Activated CD4-positive, alpha-beta T cell treated with anti-CD3 and anti-CD28 coated beads, Interleukin-2, amount 10 ng/mL, durations not matched to agents 7 days and 5 days (primary cell): ENCODE measurements at regions not wholly inside any gene's neighbourhood (a gene's known extent, or its start where the extent isn't known, plus 50 kb on each side); places are given as distances from the start of the nearest gene placed in this dataset.
"Not testable (repeated sequence)": the region's sequence is repeated elsewhere in the genome, so short reads cannot be mapped to it uniquely, and the experiment has no call there.

ENCODE experiments used
- CTCF ChIA-PET: fragments of 350-600 bp; sonication (Branson Sonifier 250); formaldehyde crosslinking; loops from one replicate; lab custom pipeline; 2021; ENCODE audit warnings: antibody characterized with exemption; lab: Charles Lee
- POLR2A ChIA-PET: fragments of 350-600 bp; sonication (Branson Sonifier 250); formaldehyde crosslinking; loops from one replicate; lab custom pipeline; 2021; ENCODE audit warnings: antibody characterized with exemption; lab: Charles Lee
- DNase-seq: peaks from one replicate; pipeline ENCODE4 v3.0.0-alpha.2; 2020
- H3K27ac Mint-ChIP-seq: one replicate; pipeline ENCODE4 v1.8.0; 2021; ENCODE audit warnings: mild to moderate bottlenecking, moderate library complexity, mixed read lengths
- H3K27me3 Mint-ChIP-seq: one replicate; pipeline ENCODE4 v1.8.0; 2021; ENCODE audit warnings: mixed read lengths
- H3K36me3 Mint-ChIP-seq: one replicate; pipeline ENCODE4 v1.8.0; 2021; ENCODE audit warnings: low read depth, mixed read lengths
- H3K4me1 Mint-ChIP-seq: one replicate; pipeline ENCODE4 v1.8.0; 2021; ENCODE audit warnings: mixed read lengths
- H3K4me3 Mint-ChIP-seq: one replicate; pipeline ENCODE4 v1.8.0; 2021; ENCODE audit warnings: mild to moderate bottlenecking, moderate library complexity, mixed read lengths
- H3K9me3 Mint-ChIP-seq: one replicate; pipeline ENCODE4 v1.8.0; 2021; ENCODE audit warnings: mixed read lengths

DNA sequence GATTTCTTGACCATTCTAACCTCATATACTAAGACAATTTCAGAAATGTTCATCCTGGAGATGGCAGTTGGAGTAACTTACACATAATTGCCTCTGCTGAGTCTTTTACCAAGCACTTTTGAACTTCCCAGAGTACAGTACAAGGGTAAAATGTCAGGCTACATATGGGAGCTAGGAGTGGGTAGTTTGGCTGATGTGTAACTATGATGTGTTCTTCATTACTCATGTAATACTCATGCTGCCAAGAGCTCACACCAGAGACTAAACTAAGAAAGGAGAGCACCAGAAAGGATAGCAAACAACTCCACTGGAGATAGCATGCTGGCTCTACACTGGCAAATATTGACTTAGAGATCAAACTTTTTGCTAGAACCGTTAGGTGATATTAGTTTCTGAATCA lies 194.0 kb downstream of the PDGFRA start:
- ChIA-PET CTCF (no interaction called here), POLR2A (no interaction called here)
- no peaks in the 10 kb centered on the region for H3K4me1 Mint-ChIP-seq
- peaks cover 3% of the 10 kb centered on the region for H3K27me3 Mint-ChIP-seq
- H3K36me3 Mint-ChIP-seq, result no peaks in the 10 kb centered on the region
- DNase-seq, result no peak
- no peak overlapping the region for H3K4me3 Mint-ChIP-seq
- H3K27ac Mint-ChIP-seq, result no peak overlapping the region
- H3K9me3 Mint-ChIP-seq, result peaks cover 2% of the 10 kb centered on the region

DNA sequence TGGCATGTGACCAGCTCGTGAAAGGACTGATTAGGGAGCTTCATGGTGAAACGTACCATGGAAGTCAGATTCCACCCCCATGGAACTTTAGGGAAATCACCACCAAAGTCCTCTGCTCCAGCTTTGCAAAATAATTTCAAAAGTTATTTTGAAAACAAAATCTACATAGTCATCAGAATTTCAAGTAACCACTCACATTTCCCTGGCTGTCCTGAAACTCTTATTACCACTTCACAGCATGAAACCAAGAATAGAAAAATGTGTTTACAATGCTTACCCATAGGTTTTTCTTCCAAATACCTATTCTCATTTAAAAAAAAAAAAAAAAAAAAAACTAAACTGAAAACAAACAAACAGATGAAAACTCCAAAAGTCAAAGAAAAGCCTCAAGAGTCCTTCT lies 198.7 kb downstream of the PDGFRA start:
- ChIA-PET POLR2A (no interaction called here), CTCF (no interaction called here)
- Mint-ChIP-seq H3K36me3 (no peaks in the 10 kb centered on the region), H3K4me1 (no peaks in the 10 kb centered on the region), H3K27ac (no peak overlapping the region), H3K4me3 (no peak overlapping the region), H3K9me3 (no peaks in the 10 kb centered on the region), H3K27me3 (peaks cover 6% of the 10 kb centered on the region)
- no peak for DNase-seq

DNA sequence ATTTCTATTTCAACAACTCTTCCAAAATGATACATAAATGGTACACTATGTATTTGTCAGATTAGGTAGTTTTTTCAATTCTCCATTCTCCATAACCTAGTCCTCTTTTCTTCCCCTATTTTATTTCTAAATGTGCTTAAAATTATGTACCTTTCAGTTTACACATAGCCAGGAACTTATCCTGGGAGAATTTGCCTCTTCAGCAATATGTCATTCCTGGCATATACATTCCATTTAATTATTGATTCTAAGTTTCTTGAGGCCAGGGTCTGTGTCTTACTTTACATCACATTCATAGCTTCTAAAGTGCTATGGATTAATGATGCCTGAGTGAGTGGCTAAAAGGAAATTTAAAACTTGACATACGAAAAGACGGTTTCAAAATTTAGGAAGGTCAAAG lies 199.8 kb downstream of the PDGFRA start:
- DNase-seq, result no peak
- POLR2A ChIA-PET, result no interaction called here

DNA sequence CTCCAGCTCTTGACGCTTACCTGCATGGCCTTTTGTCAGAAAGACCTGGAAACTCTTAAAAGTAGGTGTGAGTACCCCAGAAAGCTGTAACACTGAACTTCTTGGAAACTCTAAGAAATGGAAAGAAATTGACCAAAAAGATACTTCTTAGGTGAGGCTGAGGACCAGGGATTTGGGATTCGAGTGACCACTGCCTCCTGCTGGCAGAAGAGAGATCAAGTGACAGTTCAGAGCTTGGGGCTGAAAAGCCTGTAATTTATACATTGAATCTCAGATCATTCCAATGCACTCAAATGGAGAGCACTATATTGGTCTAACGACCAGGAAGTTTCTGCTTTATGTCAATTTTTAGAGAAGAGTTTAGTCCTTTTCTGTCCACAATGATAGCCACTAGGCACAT lies 204.6 kb downstream of the PDGFRA start:
- peaks cover 10% of the 10 kb centered on the region for H3K27me3 Mint-ChIP-seq
- H3K36me3 Mint-ChIP-seq, result no peaks in the 10 kb centered on the region
- H3K4me1 Mint-ChIP-seq, result no peaks in the 10 kb centered on the region
- ChIA-PET POLR2A (no interaction called here), CTCF (interaction anchor here (0.6 kb wide), 1 partner anchor 622 kb away, joined by 5 read pairs; no protein-coding TSS in a partner anchor)
- no peak overlapping the region for H3K27ac Mint-ChIP-seq
- H3K9me3 Mint-ChIP-seq, result no peaks in the 10 kb centered on the region
- no peak for DNase-seq
- H3K4me3 Mint-ChIP-seq, result no peak overlapping the region

More for the DNA sequence above, 199.8 kb downstream of the PDGFRA start:
- Mint-ChIP-seq H3K4me3 (no peak overlapping the region), H3K36me3 (no peaks in the 10 kb centered on the region), H3K4me1 (no peaks in the 10 kb centered on the region), H3K27ac (no peak overlapping the region), H3K27me3 (peaks cover 3% of the 10 kb centered on the region), H3K9me3 (no peaks in the 10 kb centered on the region)
- CTCF ChIA-PET, result no interaction called here

DNA sequence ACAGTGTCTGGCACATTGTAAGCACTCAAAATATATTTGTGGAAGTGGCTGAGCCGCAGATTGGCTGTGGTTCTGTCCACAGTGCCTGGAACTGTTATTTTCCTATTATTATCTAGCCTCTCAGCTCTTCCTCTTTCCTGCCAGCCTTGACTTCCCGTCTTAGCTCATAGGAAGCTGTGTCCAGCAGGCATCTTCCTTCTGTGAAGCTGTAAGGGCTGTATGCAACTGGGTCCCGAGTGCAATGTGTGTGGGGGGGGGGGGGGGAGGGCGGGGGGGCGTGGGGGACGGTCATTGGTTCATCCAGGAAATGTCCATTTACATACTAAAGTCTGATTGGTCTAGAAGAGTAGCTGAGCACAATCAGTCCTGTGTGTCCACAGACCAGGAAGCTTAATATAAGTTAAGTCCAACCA lies 210.7 kb downstream of the PDGFRA start:
- Mint-ChIP-seq H3K4me1 (no peaks in the 10 kb centered on the region), H3K27ac (no peak overlapping the region), H3K36me3 (no peaks in the 10 kb centered on the region), H3K4me3 (no peak overlapping the region), H3K9me3 (no peaks in the 10 kb centered on the region), H3K27me3 (peaks cover 13% of the 10 kb centered on the region)
- no peak for DNase-seq
- ChIA-PET CTCF (no interaction called here), POLR2A (no interaction called here)

DNA sequence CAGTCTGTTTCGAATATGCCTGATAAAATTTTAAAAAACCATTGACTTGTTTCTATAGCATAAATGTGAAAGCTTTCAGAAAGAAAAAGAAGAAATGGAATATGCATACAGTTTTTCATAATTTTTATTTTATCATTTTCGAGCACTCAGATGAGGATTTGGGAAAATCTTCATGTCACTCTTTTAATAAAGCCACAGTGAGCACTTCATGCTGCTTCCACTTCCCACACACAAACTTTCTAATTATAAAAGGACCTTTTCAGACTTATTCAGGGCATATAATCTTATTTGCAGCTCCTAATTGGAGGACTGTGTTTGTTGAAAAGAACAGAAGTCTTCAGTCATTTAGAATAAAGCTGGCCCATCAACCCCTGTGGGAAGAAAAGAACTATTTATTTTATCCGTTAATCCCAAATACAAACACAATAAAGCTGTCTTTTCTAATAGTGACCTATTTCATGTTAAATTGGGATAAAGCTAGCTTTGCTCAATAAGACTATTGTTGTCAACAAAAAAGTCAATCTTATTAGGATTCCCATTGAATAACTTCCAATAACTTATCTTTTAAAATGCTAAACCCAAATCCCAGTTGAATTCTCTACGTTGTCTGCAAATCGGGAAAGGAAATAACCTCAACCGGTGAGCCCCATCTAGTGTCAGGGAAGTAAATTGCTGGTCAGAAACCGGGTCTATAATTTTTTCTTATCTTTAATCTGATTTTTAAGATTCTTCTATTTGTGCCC lies 211.5 kb downstream of the PDGFRA start:
- H3K4me3 Mint-ChIP-seq, result no peak overlapping the region
- no peaks in the 10 kb centered on the region for H3K36me3 Mint-ChIP-seq
- peak; percentile 6 for DNase-seq
- POLR2A ChIA-PET, result no interaction called here
- CTCF ChIA-PET, result no interaction called here
- H3K27ac Mint-ChIP-seq, result no peak overlapping the region
- no peaks in the 10 kb centered on the region for H3K4me1 Mint-ChIP-seq
- no peaks in the 10 kb centered on the region for H3K9me3 Mint-ChIP-seq
- peaks cover 13% of the 10 kb centered on the region for H3K27me3 Mint-ChIP-seq

DNA sequence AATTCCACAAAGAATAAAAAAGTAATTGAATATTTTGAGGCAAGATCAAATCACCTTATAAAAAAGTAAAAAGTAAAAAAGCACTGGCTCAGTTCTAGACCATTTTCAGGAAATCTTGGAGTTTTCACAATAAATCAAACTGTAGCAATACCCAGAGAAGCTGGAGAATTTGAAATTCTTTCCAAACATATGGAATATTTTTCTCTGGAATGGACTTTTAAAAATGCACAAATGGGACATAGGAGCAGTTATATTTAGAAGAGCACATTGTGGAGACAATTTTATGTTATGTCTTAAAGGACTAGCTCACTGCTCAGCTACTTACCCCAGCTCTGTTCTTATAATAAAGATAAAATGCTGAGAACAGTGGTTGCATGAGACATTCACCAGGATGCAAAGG lies 211.9 kb upstream of the KIT start:
- POLR2A ChIA-PET, result no interaction called here
- peaks cover 2% of the 10 kb centered on the region for H3K27me3 Mint-ChIP-seq
- H3K36me3 Mint-ChIP-seq, result no peaks in the 10 kb centered on the region
- DNase-seq, result no peak
- CTCF ChIA-PET, result no interaction called here
- H3K9me3 Mint-ChIP-seq, result peaks cover 9% of the 10 kb centered on the region
- H3K4me3 Mint-ChIP-seq, result no peak overlapping the region
- H3K4me1 Mint-ChIP-seq, result no peaks in the 10 kb centered on the region
- H3K27ac Mint-ChIP-seq, result no peak overlapping the region

DNA sequence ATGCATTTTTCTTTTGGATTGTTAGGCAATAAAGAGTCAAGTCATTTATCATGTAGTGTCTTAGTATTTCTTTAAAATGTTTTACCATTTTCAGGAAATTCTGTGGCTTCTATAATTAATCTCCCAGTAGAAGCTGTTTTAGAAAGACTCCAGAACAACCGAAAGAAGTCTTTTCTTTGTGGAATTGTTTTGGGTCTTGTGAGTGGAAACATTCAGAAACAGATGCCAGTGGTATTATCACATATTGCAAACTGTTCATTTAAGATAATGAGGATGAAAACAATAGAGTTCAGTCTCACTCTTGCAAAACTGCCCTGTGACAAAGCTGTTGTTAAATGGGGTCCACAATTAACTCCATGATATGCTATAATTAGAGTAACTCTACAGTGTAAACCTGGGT lies 211.2 kb upstream of the KIT start:
- peaks cover under 1% of the 10 kb centered on the region for H3K27me3 Mint-ChIP-seq
- no peak overlapping the region for H3K4me3 Mint-ChIP-seq
- no peak overlapping the region for H3K27ac Mint-ChIP-seq
- H3K4me1 Mint-ChIP-seq, result no peaks in the 10 kb centered on the region
- POLR2A ChIA-PET, result no interaction called here
- peaks cover 9% of the 10 kb centered on the region for H3K9me3 Mint-ChIP-seq
- CTCF ChIA-PET, result no interaction called here
- DNase-seq, result no peak
- H3K36me3 Mint-ChIP-seq, result no peaks in the 10 kb centered on the region

DNA sequence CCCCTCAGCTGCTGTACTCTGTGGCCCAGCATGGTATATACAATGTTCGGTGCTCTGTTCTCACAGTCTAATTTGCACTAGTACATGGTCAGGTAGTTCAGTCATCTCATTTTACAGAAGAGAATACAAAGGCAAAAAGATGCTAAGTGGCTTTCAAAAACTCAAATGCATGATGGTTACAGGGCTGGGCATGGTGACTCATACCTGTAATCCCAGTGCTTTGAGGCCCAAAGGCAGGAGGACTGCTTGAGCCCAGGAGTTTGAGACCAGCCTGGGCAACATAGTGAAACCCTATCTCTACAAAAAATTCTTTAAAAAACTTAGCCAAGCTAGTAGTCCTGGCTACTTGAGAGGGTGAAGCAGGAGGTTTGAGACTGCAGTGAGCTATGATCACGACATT lies 210.5 kb upstream of the KIT start:
- ChIA-PET POLR2A (no interaction called here), CTCF (no interaction called here)
- H3K27ac Mint-ChIP-seq, result no peak overlapping the region
- no peak overlapping the region for H3K4me3 Mint-ChIP-seq
- DNase-seq, result no peak
- H3K36me3 Mint-ChIP-seq, result no peaks in the 10 kb centered on the region
- H3K9me3 Mint-ChIP-seq, result peaks cover 9% of the 10 kb centered on the region
- peaks cover 2% of the 10 kb centered on the region for H3K27me3 Mint-ChIP-seq
- no peaks in the 10 kb centered on the region for H3K4me1 Mint-ChIP-seq

DNA sequence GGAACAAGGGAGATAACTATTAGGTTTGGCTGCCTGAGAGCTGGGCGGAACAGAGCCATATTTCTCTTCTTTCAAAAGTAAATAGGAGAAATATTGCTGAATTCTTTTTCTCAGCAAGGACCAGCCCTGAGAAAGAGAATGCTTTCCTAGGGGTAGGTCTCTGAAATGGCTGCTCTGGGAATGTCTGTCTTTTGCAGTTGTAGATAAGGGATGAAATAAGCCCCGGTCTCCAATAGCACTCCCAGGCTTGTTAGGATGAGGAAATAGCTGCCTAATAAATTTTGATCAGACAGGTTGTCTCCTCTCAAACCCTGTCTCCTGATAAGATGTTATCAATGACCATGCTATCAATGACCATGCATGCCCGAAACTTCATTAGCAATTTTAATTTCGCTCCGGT lies 207.8 kb upstream of the KIT start:
- CTCF ChIA-PET, result no interaction called here
- DNase-seq, result no peak

DNA sequence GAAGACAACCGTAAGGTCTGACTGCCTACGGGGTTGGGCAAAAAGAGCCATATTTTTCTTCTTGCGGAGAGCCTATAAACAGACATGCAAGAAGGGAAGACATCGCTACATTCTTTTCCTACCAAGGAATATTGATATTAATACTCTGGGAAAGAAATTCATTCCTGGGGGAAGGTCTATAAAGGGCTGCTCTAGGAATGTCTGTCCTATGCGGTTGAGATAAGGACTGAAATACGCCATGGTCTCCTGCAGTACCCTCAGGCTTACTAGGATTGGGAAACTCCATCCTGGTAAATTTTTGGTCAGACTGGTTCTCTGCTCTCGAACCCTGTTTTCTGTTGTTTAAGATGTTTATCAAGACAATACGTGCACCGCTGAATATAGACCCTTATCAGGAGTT lies 190.8 kb upstream of the KIT start:
- DNase-seq, H3K4me3 Mint-ChIP-seq, H3K9me3 Mint-ChIP-seq, H3K4me1 Mint-ChIP-seq, H3K27me3 Mint-ChIP-seq, H3K27ac Mint-ChIP-seq, CTCF ChIA-PET, H3K36me3 Mint-ChIP-seq, POLR2A ChIA-PET: not testable (repeated sequence)

More for the DNA sequence above, 207.8 kb upstream of the KIT start:
- Mint-ChIP-seq H3K9me3 (peaks cover 9% of the 10 kb centered on the region), H3K4me3 (no peak overlapping the region), H3K27me3 (peaks cover 5% of the 10 kb centered on the region), H3K36me3 (no peaks in the 10 kb centered on the region), H3K4me1 (no peaks in the 10 kb centered on the region), H3K27ac (no peak overlapping the region)
- POLR2A ChIA-PET, result no interaction called here

DNA sequence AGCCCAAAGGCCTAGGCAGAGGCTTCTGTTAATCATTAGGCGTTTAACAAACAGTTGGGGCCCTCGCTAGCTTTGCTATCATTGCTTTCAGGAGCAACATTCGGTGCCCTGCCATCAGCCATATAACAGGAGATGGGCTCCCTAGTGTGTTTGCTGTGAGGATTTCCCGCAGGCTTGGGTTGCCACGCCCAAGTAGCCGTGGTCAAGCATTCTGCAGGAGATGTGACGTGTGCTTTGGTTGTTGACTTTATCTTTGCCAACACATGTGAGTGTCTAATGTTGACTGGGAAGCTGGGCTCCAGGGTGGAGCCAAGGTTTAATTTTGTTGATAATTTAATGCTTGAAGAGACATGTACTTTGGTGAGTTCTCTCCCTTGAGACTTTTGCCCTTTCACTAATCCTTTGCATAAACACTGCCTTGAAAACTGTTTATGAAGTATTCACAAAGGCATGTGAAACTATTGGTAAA lies 184.6 kb upstream of the KIT start:
- CTCF ChIA-PET, result no interaction called here
- H3K9me3 Mint-ChIP-seq, result no peaks in the 10 kb centered on the region
- H3K36me3 Mint-ChIP-seq, result no peaks in the 10 kb centered on the region

DNA sequence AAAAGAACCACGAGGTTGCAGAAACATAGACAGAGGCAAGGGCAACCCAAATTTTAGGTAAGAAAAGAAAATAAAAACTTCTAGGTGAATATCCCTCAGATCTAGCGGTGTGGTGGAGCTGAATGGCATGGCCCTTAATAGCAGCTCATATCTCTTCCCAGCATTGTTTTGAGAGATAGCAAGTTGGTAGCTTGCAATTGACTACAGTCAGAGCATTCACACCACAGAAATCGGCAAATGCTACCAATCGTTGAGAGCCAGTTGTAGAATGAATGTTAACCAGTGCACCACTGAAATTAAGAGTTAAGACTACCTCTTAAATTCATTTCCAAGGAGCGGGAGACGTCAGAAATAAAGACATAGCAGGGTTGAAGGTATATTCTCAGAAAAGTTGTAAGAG lies 184.0 kb upstream of the KIT start:
- Mint-ChIP-seq H3K36me3 (no peaks in the 10 kb centered on the region), H3K4me1 (no peaks in the 10 kb centered on the region)

More for the DNA sequence above, 184.6 kb upstream of the KIT start:
- no peak for DNase-seq
- Mint-ChIP-seq H3K4me1 (no peaks in the 10 kb centered on the region), H3K4me3 (no peak overlapping the region), H3K27ac (no peak overlapping the region), H3K27me3 (no peaks in the 10 kb centered on the region)
- POLR2A ChIA-PET, result no interaction called here

DNA sequence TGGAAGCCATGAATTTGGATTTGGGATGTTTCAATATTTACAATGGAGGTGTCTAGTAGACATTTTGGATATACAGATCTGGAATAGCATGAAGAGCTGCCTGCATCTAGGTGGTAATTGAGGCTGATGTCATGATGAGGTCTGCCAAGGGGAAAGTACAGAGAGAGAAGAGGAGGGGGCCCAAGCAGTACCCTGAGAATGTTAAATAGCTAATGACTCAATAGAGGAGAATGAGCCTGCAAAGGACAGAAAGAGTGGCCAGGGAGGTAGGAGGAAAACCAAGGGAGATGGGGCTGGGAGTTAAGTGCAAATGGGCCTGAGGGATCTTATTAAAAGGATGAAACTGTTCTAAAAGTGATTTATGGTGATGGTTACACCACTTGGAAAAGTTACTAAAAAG lies 182.2 kb upstream of the KIT start:
- Mint-ChIP-seq H3K36me3 (no peaks in the 10 kb centered on the region), H3K4me1 (no peaks in the 10 kb centered on the region), H3K9me3 (no peaks in the 10 kb centered on the region), H3K27me3 (no peaks in the 10 kb centered on the region), H3K27ac (no peak overlapping the region), H3K4me3 (no peak overlapping the region)
- CTCF ChIA-PET, result no interaction called here
- no peak for DNase-seq
- POLR2A ChIA-PET, result no interaction called here

More for the DNA sequence above, 184.0 kb upstream of the KIT start:
- CTCF ChIA-PET, result no interaction called here
- no peak overlapping the region for H3K4me3 Mint-ChIP-seq
- POLR2A ChIA-PET, result no interaction called here
- no peak overlapping the region for H3K27ac Mint-ChIP-seq
- H3K9me3 Mint-ChIP-seq, result no peaks in the 10 kb centered on the region
- H3K27me3 Mint-ChIP-seq, result no peaks in the 10 kb centered on the region
- DNase-seq, result no peak
